ENCODE measurements at regions not wholly inside any gene's neighbourhood (a gene's known extent, or its start where the extent isn't known, plus 50 kb on each side); places are given as distances from the start of the nearest gene placed in this dataset.

- no peak for DNase-seq
Observed at GRCh38 chr4:146022541-146022940, 83.9 kb upstream of the ZNF827 start.

- DNase-seq: no peak
Observed at GRCh38 chr4:146018247-146018646, 79.6 kb upstream of the ZNF827 start.

DNA sequence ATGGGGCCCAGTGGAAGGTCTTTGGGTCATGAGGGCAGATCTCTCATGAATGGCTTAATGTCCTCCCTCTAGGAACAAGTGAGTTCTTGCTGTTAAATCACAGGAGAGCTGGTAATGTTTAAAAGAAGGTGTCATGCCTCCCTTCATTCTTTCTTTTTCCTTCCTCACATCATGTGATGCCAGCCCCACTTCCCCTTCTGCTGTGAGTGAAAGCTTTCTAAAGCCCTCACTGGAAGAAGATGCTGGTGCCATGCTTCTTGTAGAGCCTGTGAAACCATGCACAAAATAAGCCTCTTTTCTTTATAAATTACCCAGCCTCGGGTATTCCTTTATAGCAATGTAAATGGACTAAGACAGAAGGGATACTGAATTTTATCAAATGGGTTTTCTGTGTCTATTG is 66.1 kb upstream of the ZNF827 start:
- DNase-seq: no peak

DNA sequence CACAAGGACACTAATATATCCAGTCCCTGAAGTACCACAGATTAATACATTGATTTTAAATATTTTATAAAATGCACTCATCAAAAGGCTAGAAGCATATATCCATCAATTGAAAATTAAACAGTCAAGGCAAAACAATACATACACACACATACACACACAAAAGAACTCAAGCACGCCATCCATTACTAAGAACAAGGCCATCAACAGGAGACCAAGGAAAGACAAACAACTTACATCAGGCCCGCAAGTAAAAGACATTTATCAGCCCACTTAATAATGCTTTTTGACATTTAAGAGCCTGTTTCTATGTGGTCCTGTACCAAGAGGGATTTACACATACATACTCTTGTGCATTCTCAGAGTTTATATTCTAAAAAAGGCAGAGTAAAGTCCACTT is 50.0 kb upstream of the ZNF827 start:
- no peak for DNase-seq
